NT2/D1 (cell line): ENCODE measurements at regions not wholly inside any gene's neighbourhood (a gene's known extent, or its start where the extent isn't known, plus 50 kb on each side); places are given as distances from the start of the nearest gene placed in this dataset.

Experiments
- DNase-seq: peaks from one replicate; pipeline ENCODE4 v3.0.0-alpha.2; 2011; ENCODE audit warnings: low read depth, low spot score
- H3K27me3 ChIP-seq: 2 replicates; pipeline ENCODE4 v1.6.0; 2011; ENCODE audit warnings: mild to moderate bottlenecking; ENCODE audit not compliant: insufficient read length, insufficient read depth
- H3K36me3 ChIP-seq: 2 replicates; pipeline ENCODE4 v1.6.1; 2011; ENCODE audit warnings: mild to moderate bottlenecking, low read length, mixed read lengths; ENCODE audit not compliant: insufficient read depth, insufficient read length
- H3K4me1 ChIP-seq: 2 replicates; pipeline ENCODE4 v1.5.1; 2011; ENCODE audit not compliant: insufficient read depth, insufficient read length
- H3K4me3 ChIP-seq: 2 replicates; pipeline ENCODE4 v1.5.1; 2011; ENCODE audit warnings: low read depth; ENCODE audit not compliant: insufficient read length
- H3K9ac ChIP-seq: 2 replicates; pipeline ENCODE4 v1.6.0; 2011; ENCODE audit warnings: low read depth; ENCODE audit not compliant: insufficient read length
- H3K9me3 ChIP-seq: 2 replicates; pipeline ENCODE4 v1.5.1; 2011; ENCODE audit warnings: mild to moderate bottlenecking, low read length; ENCODE audit not compliant: insufficient read depth
- SUZ12 ChIP-seq: IDR thresholded peaks from 2 replicates; pipeline ENCODE4 v1.6.1; 2011; ENCODE audit not compliant: insufficient read length, insufficient read depth; ENCODE audit errors: extremely low read depth
- YY1 ChIP-seq: IDR thresholded peaks from 2 replicates; pipeline ENCODE4 v1.6.1; 2011; ENCODE audit not compliant: insufficient read length, insufficient read depth
- ZNF274 ChIP-seq: IDR thresholded peaks from 2 replicates; pipeline ENCODE4 v1.6.1; 2011; ENCODE audit warnings: mild to moderate bottlenecking, low read depth, low read length

GRCh38 chr15:62840526-62841268 lies 201.8 kb upstream of the TPM1 start:
- Histone ChIP-seq H3K9me3 (no peaks in the 10 kb centered on the region), H3K4me3 (no peak overlapping the region), H3K9ac (no peak overlapping the region), H3K36me3 (peaks cover 43% of the 10 kb centered on the region), H3K27me3 (no peaks in the 10 kb centered on the region), H3K4me1 (peaks cover 7% of the 10 kb centered on the region)
- DNase-seq, result no peak
- TF ChIP-seq YY1 (no peak), SUZ12 (no peak), ZNF274 (no peak)

- H3K27me3 ChIP-seq, result no peaks in the 10 kb centered on the region
- DNase-seq, result no peak
- peaks cover 38% of the 10 kb centered on the region for H3K36me3 ChIP-seq
- TF ChIP-seq YY1 (no peak), ZNF274 (no peak), SUZ12 (no peak)
- no peak overlapping the region for H3K9ac ChIP-seq
- H3K4me1 ChIP-seq, result peaks cover 8% of the 10 kb centered on the region
- H3K4me3 ChIP-seq, result no peak overlapping the region
- no peaks in the 10 kb centered on the region for H3K9me3 ChIP-seq
These were observed 201.3 kb upstream of the TPM1 start for GRCh38 chr15:62841269-62841628.

- Histone ChIP-seq H3K36me3 (peaks cover 35% of the 10 kb centered on the region), H3K4me1 (peaks cover 14% of the 10 kb centered on the region), H3K9me3 (no peaks in the 10 kb centered on the region), H3K4me3 (no peak overlapping the region), H3K27me3 (no peaks in the 10 kb centered on the region), H3K9ac (peak overlapping the region; percentile 52)
- no peak for DNase-seq
- TF ChIP-seq SUZ12 (no peak), ZNF274 (no peak), YY1 (no peak)
These were observed 200.5 kb upstream of the TPM1 start for GRCh38 chr15:62841891-62842559.

GRCh38 chr15:62843311-62843710 lies 199.2 kb upstream of the TPM1 start:
- Histone ChIP-seq H3K9me3 (peaks cover 9% of the 10 kb centered on the region; the same call in 1 of the 2 replicates), H3K36me3 (peaks cover 31% of the 10 kb centered on the region), H3K4me1 (peaks cover 15% of the 10 kb centered on the region), H3K9ac (no peak overlapping the region), H3K27me3 (no peaks in the 10 kb centered on the region), H3K4me3 (no peak overlapping the region)
- TF ChIP-seq YY1 (no peak), ZNF274 (no peak), SUZ12 (no peak)
- no peak for DNase-seq

- Histone ChIP-seq H3K9ac (no peak overlapping the region), H3K36me3 (peaks cover 18% of the 10 kb centered on the region), H3K27me3 (no peaks in the 10 kb centered on the region), H3K4me3 (no peak overlapping the region), H3K4me1 (peaks cover 15% of the 10 kb centered on the region), H3K9me3 (peaks cover 9% of the 10 kb centered on the region; the same call in 1 of the 2 replicates)
- DNase-seq, result no peak
- TF ChIP-seq SUZ12, result no peak
- TF ChIP-seq YY1, result no peak
- no peak for TF ChIP-seq ZNF274
These were observed 197.8 kb upstream of the TPM1 start for GRCh38 chr15:62844564-62845240.

GRCh38 chr15:62845241-62846126 lies 197.1 kb upstream of the TPM1 start:
- no peak for TF ChIP-seq ZNF274
- no peak for TF ChIP-seq YY1
- TF ChIP-seq SUZ12, result no peak
- Histone ChIP-seq H3K27me3 (no peaks in the 10 kb centered on the region), H3K4me1 (peaks cover 18% of the 10 kb centered on the region), H3K4me3 (no peak overlapping the region), H3K36me3 (peaks cover 10% of the 10 kb centered on the region), H3K9me3 (peaks cover 9% of the 10 kb centered on the region; the same call in 1 of the 2 replicates), H3K9ac (peak overlapping the region; percentile 33)
- no peak for DNase-seq
